Tibial nerve (tissue), 4 donors: ENCODE measurements at regions not wholly inside any gene's neighbourhood (a gene's known extent, or its start where the extent isn't known, plus 50 kb on each side); places are given as distances from the start of the nearest gene placed in this dataset.

Experiments
- CTCF ChIP-seq, 5 experiments: fragments of 200-600 bp in 3 of 5; fragments of 450-650 bp in 2 of 5; sonication (generic) in 3 of 5; IDR thresholded peaks; one replicate each; pipeline ENCODE4 v1.5.1; 2016 to 2019; ENCODE audit warnings: antibody characterized with exemption in 5 of 5, mild to moderate bottlenecking in 3 of 5, moderate library complexity in 2 of 5
- EP300 ChIP-seq, 2 donors: sonication (generic); formaldehyde crosslinking; IDR thresholded peaks; one replicate each; pipeline ENCODE4 v1.6.1; 2017; ENCODE audit warnings: antibody characterized with exemption in 2 of 2, mild to moderate bottlenecking in 1 of 2
- POLR2A ChIP-seq, 2 donors: fragments of 450-650 bp; IDR thresholded peaks; one replicate each; pipeline ENCODE4 v1.6.1; 2017; ENCODE audit warnings: antibody characterized with exemption in 2 of 2, mild to moderate bottlenecking in 2 of 2, moderate library complexity in 2 of 2

DNA sequence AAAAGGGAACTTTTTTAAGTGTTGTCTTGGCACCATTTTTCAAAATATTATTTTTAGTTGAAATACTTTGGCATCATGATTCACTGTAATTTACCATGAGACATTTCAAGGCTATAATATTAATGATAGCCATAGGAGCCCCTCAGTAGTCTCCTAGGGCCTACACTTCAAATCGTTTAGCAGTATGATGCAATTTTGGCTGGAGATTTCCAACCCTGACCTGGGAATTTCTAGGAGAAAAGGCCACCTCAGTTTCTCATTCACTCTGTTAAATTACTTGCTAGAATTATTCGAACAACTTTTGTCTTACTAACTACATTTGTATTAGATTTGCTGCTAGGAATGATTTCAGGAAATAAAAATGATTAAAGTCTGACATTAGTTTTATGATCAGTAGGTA is 1610.9 kb upstream of the RAG2 start:
- TF ChIP-seq CTCF (IDR thresholded peaks at IDR 0.05) (no peak), POLR2A (IDR thresholded peaks at IDR 0.05) (no peak), EP300 (IDR thresholded peaks at IDR 0.05) (no peak)
